Retinal pigment epithelial cell (primary cell): ENCODE measurements at regions not wholly inside any gene's neighbourhood (a gene's known extent, or its start where the extent isn't known, plus 50 kb on each side); places are given as distances from the start of the nearest gene placed in this dataset.

Experiments used
- DNase-seq: peaks from one replicate; pipeline ENCODE4 v3.0.0-alpha.2; 2010; ENCODE audit warnings: low read depth
- H3K4me3 ChIP-seq: 2 replicates; pipeline ENCODE4 v1.5.1; 2011; ENCODE audit warnings: mild to moderate bottlenecking, low read length, control low read depth, moderate library complexity
- TF ChIP-seq, protein P1 (sequence below): conservative IDR thresholded peaks from 2 replicates; pipeline ENCODE4 v1.5.1; 2011; ENCODE audit warnings: low read depth, low read length, control low read depth, inconsistent platforms

DNA sequence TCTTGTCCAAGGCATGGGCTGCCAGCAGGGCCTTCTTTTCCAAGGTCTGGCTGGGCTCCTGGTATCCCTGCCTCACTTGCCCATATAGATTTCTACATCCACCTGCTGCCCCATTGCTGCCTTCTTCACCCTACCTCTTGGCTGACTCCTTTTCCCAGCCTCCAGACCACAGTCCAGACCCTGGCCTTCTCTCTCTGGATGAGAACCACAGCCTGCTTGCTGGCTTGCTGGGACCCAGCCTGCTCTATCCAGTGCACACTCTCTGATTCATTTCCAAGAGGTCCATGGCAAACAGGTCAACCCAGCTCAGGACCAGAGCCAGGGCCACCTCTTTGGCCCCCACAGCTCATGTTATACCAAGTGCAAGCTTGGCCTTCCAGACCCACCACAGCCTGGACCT lies 169.4 kb upstream of the BDNF start:
- no peak for DNase-seq
- TF ChIP-seq, protein P1, sequence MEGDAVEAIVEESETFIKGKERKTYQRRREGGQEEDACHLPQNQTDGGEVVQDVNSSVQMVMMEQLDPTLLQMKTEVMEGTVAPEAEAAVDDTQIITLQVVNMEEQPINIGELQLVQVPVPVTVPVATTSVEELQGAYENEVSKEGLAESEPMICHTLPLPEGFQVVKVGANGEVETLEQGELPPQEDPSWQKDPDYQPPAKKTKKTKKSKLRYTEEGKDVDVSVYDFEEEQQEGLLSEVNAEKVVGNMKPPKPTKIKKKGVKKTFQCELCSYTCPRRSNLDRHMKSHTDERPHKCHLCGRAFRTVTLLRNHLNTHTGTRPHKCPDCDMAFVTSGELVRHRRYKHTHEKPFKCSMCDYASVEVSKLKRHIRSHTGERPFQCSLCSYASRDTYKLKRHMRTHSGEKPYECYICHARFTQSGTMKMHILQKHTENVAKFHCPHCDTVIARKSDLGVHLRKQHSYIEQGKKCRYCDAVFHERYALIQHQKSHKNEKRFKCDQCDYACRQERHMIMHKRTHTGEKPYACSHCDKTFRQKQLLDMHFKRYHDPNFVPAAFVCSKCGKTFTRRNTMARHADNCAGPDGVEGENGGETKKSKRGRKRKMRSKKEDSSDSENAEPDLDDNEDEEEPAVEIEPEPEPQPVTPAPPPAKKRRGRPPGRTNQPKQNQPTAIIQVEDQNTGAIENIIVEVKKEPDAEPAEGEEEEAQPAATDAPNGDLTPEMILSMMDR: no peak
- no peak overlapping the region for H3K4me3 ChIP-seq

DNA sequence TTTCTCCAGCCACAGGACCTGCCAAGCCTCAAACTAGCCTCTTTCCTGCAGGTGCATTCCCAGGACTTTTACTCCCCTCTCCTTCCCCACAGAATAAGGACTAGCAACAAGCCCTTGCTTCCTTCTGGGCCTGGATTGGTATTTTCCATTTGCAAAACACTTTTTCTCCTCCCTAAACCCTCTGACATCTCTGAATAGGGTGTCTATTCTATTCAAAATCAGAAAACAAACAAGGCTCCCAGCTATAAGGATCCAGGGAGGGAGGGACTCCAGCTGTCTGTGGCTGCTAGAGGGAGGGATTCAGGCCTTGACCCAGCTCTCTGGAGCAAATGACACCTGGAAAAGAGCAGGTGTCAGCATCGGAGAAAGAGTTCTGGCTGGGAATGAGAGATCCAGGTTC lies 168.5 kb upstream of the BDNF start:
- H3K4me3 ChIP-seq: no peak overlapping the region
- no peak for DNase-seq
- TF ChIP-seq, protein P1: no peak

DNA sequence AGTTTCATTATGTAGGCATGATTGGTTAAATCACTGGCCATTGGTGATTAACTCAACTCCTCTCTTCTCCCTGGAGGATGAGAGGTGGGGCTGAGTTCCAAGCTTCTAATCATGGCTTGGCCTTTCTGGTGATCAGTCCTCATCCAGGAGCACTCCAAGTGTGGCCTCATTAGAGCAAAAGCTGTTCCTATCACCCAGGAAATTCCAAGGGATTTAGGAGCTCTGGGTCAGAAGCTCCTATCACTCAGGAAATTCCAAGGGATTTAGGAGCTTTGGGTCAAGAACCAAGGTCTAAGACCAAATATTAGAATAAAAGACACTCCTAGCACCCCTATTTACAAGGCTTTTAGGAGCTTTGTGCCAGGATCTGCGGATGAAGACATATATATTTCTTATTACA lies 168.0 kb upstream of the BDNF start:
- H3K4me3 ChIP-seq: no peak overlapping the region
- TF ChIP-seq, protein P1: no peak
- no peak for DNase-seq

DNA sequence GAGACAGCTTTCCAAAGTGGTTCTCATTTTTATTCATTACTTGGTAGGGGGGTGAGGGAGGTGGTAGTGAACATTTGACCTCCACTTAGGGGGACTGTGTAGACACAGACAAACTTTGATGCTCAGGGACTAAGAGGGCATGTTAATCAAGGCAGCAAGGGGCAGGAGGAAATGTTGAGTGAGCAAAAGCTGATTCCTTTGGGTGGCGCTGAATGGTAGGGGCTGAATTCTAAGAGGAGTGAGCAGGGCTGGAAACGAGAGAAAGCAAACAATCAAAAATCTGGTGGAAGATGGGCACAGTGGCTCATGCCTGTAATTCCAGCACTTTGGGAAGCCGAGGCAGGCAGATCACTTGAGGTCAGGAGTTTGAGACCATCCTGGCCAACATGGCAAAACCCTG lies 164.8 kb upstream of the BDNF start:
- TF ChIP-seq, protein P1: no peak
- no peak overlapping the region for H3K4me3 ChIP-seq
- DNase-seq: no peak

DNA sequence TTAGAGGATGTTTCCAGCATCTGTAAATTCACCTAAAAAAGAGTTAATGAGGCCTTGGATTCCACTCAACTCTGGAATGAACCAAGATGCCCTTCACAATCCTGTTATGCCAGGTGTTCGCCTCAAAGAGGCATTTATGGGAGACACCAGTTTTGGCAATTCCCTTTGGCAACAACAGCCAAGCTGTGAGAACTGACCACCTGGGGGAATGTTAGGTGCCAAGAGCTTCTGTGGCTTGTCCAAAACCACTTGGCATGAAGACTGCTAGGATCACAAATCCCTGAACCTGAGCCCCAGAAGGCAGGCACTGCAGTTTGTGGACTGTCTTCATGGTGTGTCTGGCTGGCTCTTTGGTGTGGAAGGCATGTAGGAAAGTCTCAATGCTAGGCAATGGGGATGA lies 164.4 kb upstream of the BDNF start:
- H3K4me3 ChIP-seq: no peak overlapping the region
- TF ChIP-seq, protein P1: no peak
- no peak for DNase-seq

DNA sequence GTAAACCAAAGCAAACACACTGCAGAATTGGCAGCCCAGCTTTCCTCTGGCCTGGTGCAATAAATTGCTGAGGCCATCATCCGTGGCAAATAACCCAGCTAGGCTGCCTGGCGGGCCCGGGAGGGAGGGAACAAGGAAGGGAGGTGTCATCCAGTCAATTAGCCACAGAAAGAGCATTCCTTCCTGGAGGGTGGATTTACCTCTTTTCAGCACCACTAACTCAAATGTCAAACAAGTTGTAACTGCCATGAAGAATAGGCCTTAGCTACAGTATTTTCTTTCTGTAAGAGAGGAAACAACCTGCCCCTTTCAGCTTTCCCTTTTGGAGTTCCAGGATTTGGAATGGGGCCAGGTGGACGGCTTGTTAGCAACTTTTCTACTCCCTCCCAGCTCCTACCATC lies 163.8 kb upstream of the BDNF start:
- DNase-seq: no peak
- no peak overlapping the region for H3K4me3 ChIP-seq
- TF ChIP-seq, protein P1: no peak

DNA sequence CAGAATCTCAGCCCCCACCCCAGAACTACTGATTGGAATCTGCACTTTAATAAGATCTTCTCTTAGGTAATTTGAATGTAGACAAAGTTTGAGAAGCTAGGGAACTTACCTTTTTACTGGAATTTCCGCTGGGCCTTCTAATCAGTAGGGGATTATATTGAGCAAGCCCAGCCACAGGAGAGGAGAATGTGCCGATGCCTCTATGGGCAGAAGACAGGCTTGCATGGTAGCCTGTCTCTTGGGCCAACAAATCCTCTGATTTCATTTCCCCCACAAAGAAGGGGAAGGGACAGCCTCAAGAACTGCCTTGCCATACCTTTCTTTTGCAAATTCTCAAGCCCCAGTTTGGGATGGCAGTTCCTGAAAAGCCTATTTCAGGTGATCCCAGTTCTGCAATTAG lies 163.4 kb upstream of the BDNF start:
- DNase-seq: no peak
- no peak overlapping the region for H3K4me3 ChIP-seq
- TF ChIP-seq, protein P1: no peak
